A549 (cell line): ENCODE measurements at regions not wholly inside any gene's neighbourhood (a gene's known extent, or its start where the extent isn't known, plus 50 kb on each side); places are given as distances from the start of the nearest gene placed in this dataset.

ENCODE experiments used
- CTCF ChIP-seq: fragments of >200 bp; sonication (Bioruptor Twin); formaldehyde crosslinking; IDR thresholded peaks from 3 replicates; pipeline ENCODE4 v1.5.1; 2016
- HOXB5 ChIP-seq: fragments of 250-450 bp; sonication (Bioruptor Pico); IDR thresholded peaks from 2 replicates; pipeline ENCODE4 v1.5.0; 2020; ENCODE audit warnings: mild to moderate bottlenecking, moderate library complexity
- KDM5A ChIP-seq: fragments of 200-600 bp; sonication (generic); IDR thresholded peaks from 2 replicates; pipeline ENCODE4 v1.6.1; 2016; ENCODE audit warnings: antibody characterized with exemption, mild to moderate bottlenecking
- MAZ ChIP-seq: fragments of 150-350 bp; IDR thresholded peaks from 2 replicates; pipeline ENCODE4 v1.6.1; 2014; ENCODE audit warnings: antibody characterized with exemption, low read depth, low read length, borderline replicate concordance
- POLR2A ChIP-seq: IDR thresholded peaks from 2 replicates; pipeline ENCODE4 v1.6.1; 2012; ENCODE audit warnings: mild to moderate bottlenecking, low read length
- RAD21 ChIP-seq, 2 experiments: fragments of >200 bp in 1 of 2; sonication (Bioruptor Twin) in 1 of 2; formaldehyde crosslinking in 1 of 2; IDR thresholded peaks in 1 of 2; conservative IDR thresholded peaks in 1 of 2; 2 replicates in 1 of 2; 3 replicates in 1 of 2; pipeline ENCODE4 v1.6.1; 2012 to 2018; ENCODE audit warnings: inconsistent platforms in 1 of 2
- RFX5 ChIP-seq: fragments of 450-650 bp; IDR thresholded peaks from 2 replicates; pipeline ENCODE4 v1.7.1; 2014; ENCODE audit warnings: antibody characterized with exemption, mild to moderate bottlenecking, moderate library complexity
- USF2 ChIP-seq: fragments of 450-650 bp; IDR thresholded peaks from 2 replicates; pipeline ENCODE4 v1.6.1; 2014; ENCODE audit warnings: antibody characterized with exemption

- TF ChIP-seq RFX5 (no peak), MAZ (no peak), CTCF (no peak), HOXB5 (no peak), USF2 (no peak), POLR2A (no peak), RAD21 (conservative IDR thresholded peaks at IDR 0.05 in 1 of 2, IDR thresholded peaks at IDR 0.05 in 1 of 2) (no peak), KDM5A (no peak)
These were observed 81.3 kb upstream of the ARHGAP20 start for GRCh38 chr11:110793556-110793955.
